NCI-H774 (cell line): ENCODE measurements at regions not wholly inside any gene's neighbourhood (a gene's known extent, or its start where the extent isn't known, plus 50 kb on each side); places are given as distances from the start of the nearest gene placed in this dataset.
A peak's percentile ranks its signal among the peaks of the same experiment; 100 is the strongest.
"Not testable (repeated sequence)": the region's sequence is repeated elsewhere in the genome, so short reads cannot be mapped to it uniquely, and the experiment has no call there.

Experiments
- DNase-seq: peaks from one replicate; lab custom pipeline; 2025; lab: John Stamatoyannopoulos, UW

- no peak for DNase-seq
Measured at GRCh38 chr13:32828711-32829110, 187.5 kb upstream of the KL start.

- DNase-seq, result no peak
Measured at GRCh38 chr13:32829269-32829668, 187.0 kb upstream of the KL start.

- no peak for DNase-seq
Measured at GRCh38 chr13:32829676-32830335, 186.4 kb upstream of the KL start.

- DNase-seq, result no peak
Measured at GRCh38 chr13:32830336-32831031, 185.7 kb upstream of the KL start.

GRCh38 chr13:32837307-32837972 is 178.8 kb upstream of the KL start:
- no peak for DNase-seq

- no peak for DNase-seq
Measured at GRCh38 chr13:32837973-32838927, 178.0 kb upstream of the KL start.

- peak; percentile 72 for DNase-seq
Measured at GRCh38 chr13:32838945-32839344, 177.3 kb upstream of the KL start.

GRCh38 chr13:32840113-32840512 is 176.1 kb upstream of the KL start:
- DNase-seq, result no peak

- DNase-seq, result no peak
Measured at GRCh38 chr13:32840989-32841713, 175.1 kb upstream of the KL start.

- no peak for DNase-seq
Measured at GRCh38 chr13:32845952-32846950, 170.0 kb upstream of the KL start.

GRCh38 chr13:32847976-32848375 is 168.2 kb upstream of the KL start:
- DNase-seq, result not testable (repeated sequence)

GRCh38 chr13:32849369-32849768 is 166.9 kb upstream of the KL start:
- no peak for DNase-seq

GRCh38 chr13:32850316-32851052 is 165.7 kb upstream of the KL start:
- DNase-seq, result no peak

GRCh38 chr13:32851083-32852069 is 164.8 kb upstream of the KL start:
- no peak for DNase-seq

- no peak for DNase-seq
Measured at GRCh38 chr13:32852526-32852925, 163.7 kb upstream of the KL start.

GRCh38 chr13:32857077-32857476 is 159.1 kb upstream of the KL start:
- no peak for DNase-seq

GRCh38 chr13:32857689-32858088 is 158.5 kb upstream of the KL start:
- DNase-seq, result no peak

GRCh38 chr13:32859707-32860292 is 156.4 kb upstream of the KL start:
- no peak for DNase-seq
